SK-N-SH (cell line): ENCODE measurements at regions not wholly inside any gene's neighbourhood (a gene's known extent, or its start where the extent isn't known, plus 50 kb on each side); places are given as distances from the start of the nearest gene placed in this dataset.

Experiments used
- CTCF ChIA-PET: fragments of 300-600, 350-600 bp; formaldehyde crosslinking; extraction: SDS; loops from one replicate; lab custom pipeline; 2021; lab: Yijun Ruan, JAX
- POLR2A ChIA-PET: fragments of 350-600 bp; sonication (Branson Sonifier 250); formaldehyde crosslinking; extraction: SDS; loops from one replicate; lab custom pipeline; 2020; ENCODE audit warnings: antibody characterized with exemption, inconsistent platforms; lab: Yijun Ruan, JAX
- DNase-seq: peaks from one replicate; pipeline ENCODE4 v3.0.0; 2012
- H2AFZ ChIP-seq: fragments of 200-600 bp; sonication (generic); 2 replicates; pipeline ENCODE4 v1.8.1; 2016; ENCODE audit warnings: antibody characterized with exemption, mild to moderate bottlenecking, low read depth
- H3F3A ChIP-seq: fragments of 200-600 bp; sonication (generic); replicated peaks from 2 replicates; pipeline ENCODE3; 2016; ENCODE audit warnings: antibody characterized with exemption, mild to moderate bottlenecking; ENCODE audit not compliant: insufficient read depth
- H3K27ac ChIP-seq, 2 experiments: fragments of 200-500 bp in 1 of 2; fragments of 200-600 bp in 1 of 2; sonication (Bioruptor generic) in 1 of 2; sonication (generic), shearing (Covaris generic) in 1 of 2; 2 replicates each; pipeline versions ENCODE4 v1.5.1 to v1.6.1; 2014 to 2016; ENCODE audit warnings: low read depth in 2 of 2, inconsistent platforms in 1 of 2, low read length in 1 of 2, mild to moderate bottlenecking in 1 of 2, mixed read lengths in 1 of 2
- H3K27me3 ChIP-seq: fragments of 200-600 bp; sonication (generic), shearing (Covaris generic); 2 replicates; pipeline ENCODE4 v1.6.1; 2016; ENCODE audit warnings: mixed run types; ENCODE audit not compliant: insufficient read depth
- H3K36me3 ChIP-seq, 2 experiments: fragments of 200-500 bp in 1 of 2; fragments of 200-600 bp in 1 of 2; sonication (Bioruptor generic) in 1 of 2; sonication (generic) in 1 of 2; replicated peaks in 1 of 2; 2 replicates each; pipeline versions ENCODE3 to v1.5.1; 2014 to 2016; ENCODE audit warnings: low read length in 1 of 2, mild to moderate bottlenecking in 1 of 2; ENCODE audit not compliant: insufficient read depth in 2 of 2, control insufficient read depth in 1 of 2
- H3K4me1 ChIP-seq, 2 experiments: fragments of 200-500 bp in 1 of 2; fragments of 200-600 bp in 1 of 2; sonication (Bioruptor generic) in 1 of 2; sonication (generic), shearing (Covaris generic) in 1 of 2; 2 replicates each; pipeline versions ENCODE4 v1.5.1 to v1.6.1; 2014 to 2016; ENCODE audit warnings: low read depth in 1 of 2, low read length in 1 of 2, mixed run types in 1 of 2; ENCODE audit not compliant: insufficient read depth in 2 of 2, control insufficient read depth in 1 of 2
- H3K4me2 ChIP-seq: fragments of 200-600 bp; sonication (generic), shearing (Covaris generic); 2 replicates; pipeline ENCODE4 v1.6.1; 2017; ENCODE audit warnings: mixed run types
- H3K4me3 ChIP-seq, 2 experiments: fragments of 200-500 bp in 1 of 2; fragments of 200-600 bp in 1 of 2; sonication (Bioruptor generic) in 1 of 2; sonication (generic), shearing (Covaris generic) in 1 of 2; 2 replicates each; pipeline versions ENCODE4 v1.5.1 to v1.8.1; 2014 to 2016; ENCODE audit warnings: low read depth in 2 of 2, inconsistent platforms in 1 of 2, low read length in 1 of 2, mild to moderate bottlenecking in 1 of 2, mixed read lengths in 1 of 2, moderate library complexity in 1 of 2
- H3K79me2 ChIP-seq: fragments of 200-600 bp; sonication (generic); 2 replicates; pipeline ENCODE4 v1.8.1; 2017; ENCODE audit warnings: mild to moderate bottlenecking; ENCODE audit not compliant: insufficient read depth
- H3K9ac ChIP-seq: fragments of 200-600 bp; sonication (generic); 2 replicates; pipeline ENCODE4 v1.6.1; 2017; ENCODE audit warnings: mixed run types
- H3K9me2 ChIP-seq: fragments of 200-600 bp; sonication (generic); 2 replicates; pipeline ENCODE4 v1.6.1; 2017; ENCODE audit warnings: mixed run types
- H3K9me3 ChIP-seq: fragments of 200-600 bp; sonication (generic); 2 replicates; pipeline ENCODE4 v1.6.1; 2017; ENCODE audit warnings: mixed run types, mild to moderate bottlenecking, moderate library complexity
- H4K20me1 ChIP-seq: fragments of 200-600 bp; sonication (generic); 2 replicates; pipeline ENCODE4 v1.6.1; 2017; ENCODE audit warnings: mild to moderate bottlenecking, mixed run types; ENCODE audit not compliant: insufficient read depth
- CHD2 ChIP-seq: fragments of 150-350 bp; IDR thresholded peaks from 2 replicates; pipeline ENCODE4 v1.6.1; 2018; ENCODE audit warnings: low read length; ENCODE audit not compliant: partially characterized antibody
- EZH2phosphoT487 ChIP-seq: fragments of 200-600 bp; sonication (generic); IDR thresholded peaks from 2 replicates; pipeline ENCODE4 v1.6.1; 2017; ENCODE audit warnings: low read depth, mixed run types, mild to moderate bottlenecking, antibody characterized with exemption, moderate library complexity, borderline replicate concordance
- GATA2 ChIP-seq: sonication (generic); formaldehyde crosslinking; IDR thresholded peaks from 2 replicates; pipeline ENCODE4 v1.5.0; 2020; ENCODE audit warnings: mild to moderate bottlenecking, missing genetic modification reagents
- JUND ChIP-seq: IDR thresholded peaks from 2 replicates; pipeline ENCODE4 v1.4.0; 2012
- MXI1 ChIP-seq: IDR thresholded peaks from 2 replicates; pipeline ENCODE4 v1.6.1; 2012; ENCODE audit warnings: mild to moderate bottlenecking, low read depth, low read length, improper control_type of control experiment
- RXRA ChIP-seq: IDR thresholded peaks from 2 replicates; pipeline ENCODE4 v1.4.0; 2012; ENCODE audit warnings: low read depth, mild to moderate bottlenecking, borderline replicate concordance
- TAF1 ChIP-seq: IDR thresholded peaks from 2 replicates; pipeline ENCODE4 v1.6.1; 2012; ENCODE audit warnings: low read depth, mild to moderate bottlenecking, low read length, moderate library complexity, borderline replicate concordance
- TEAD4 ChIP-seq: IDR thresholded peaks from 2 replicates; pipeline ENCODE4 v1.4.0; 2012; ENCODE audit warnings: mild to moderate bottlenecking, borderline replicate concordance; ENCODE audit not compliant: insufficient read depth
- YY1 ChIP-seq: IDR thresholded peaks from 2 replicates; pipeline ENCODE4 v1.4.0; 2012; ENCODE audit warnings: low read depth, mild to moderate bottlenecking
- WGBS: methylation state at CpG from one replicate; pipeline ENCODE4 v1.1.6; 2017; ENCODE audit warnings: low lambda C conversion rate; 5-methylcytosine and 5-hydroxymethylcytosine counted together
- TF ChIP-seq, protein P1 (sequence below): fragments of 150-350 bp; IDR thresholded peaks from 2 replicates; pipeline ENCODE4 v1.6.1; 2016; ENCODE audit warnings: mild to moderate bottlenecking, low read depth, low read length
- TF ChIP-seq, protein P2 (sequence below): IDR thresholded peaks from 2 replicates; pipeline ENCODE4 v1.4.0; 2012; ENCODE audit warnings: low read depth
- TF ChIP-seq, protein P3 (sequence below): fragments of 150-350 bp; IDR thresholded peaks from 2 replicates; pipeline ENCODE4 v1.6.1; 2017; ENCODE audit warnings: antibody characterized with exemption, low read length, low read depth, borderline replicate concordance

DNA sequence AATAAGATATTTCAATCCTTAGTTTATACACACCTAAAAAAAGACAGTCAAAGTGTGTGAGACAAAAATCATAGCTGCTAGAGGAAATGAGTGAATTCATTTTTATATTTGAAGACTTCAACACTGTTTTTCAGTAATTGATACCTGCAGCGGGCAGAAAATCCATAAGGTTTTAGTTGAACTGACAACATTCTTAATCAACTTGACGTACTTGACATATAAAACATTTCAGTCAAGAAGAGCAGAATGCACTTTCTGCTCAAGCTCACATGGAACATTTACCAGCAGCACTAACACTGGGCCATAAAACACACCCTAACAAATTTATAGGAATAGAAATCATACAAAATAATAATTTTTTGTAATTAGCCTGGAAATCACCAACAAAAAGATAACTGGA, 959.6 kb upstream of the SOX11 start:
- H3K4me3 ChIP-seq: no peak overlapping the region
- H2AFZ ChIP-seq: no peak overlapping the region
- no peak overlapping the region for H3K4me2 ChIP-seq
- H3K4me1 ChIP-seq: no peaks in the 10 kb centered on the region
- H3K27me3 ChIP-seq: no peaks in the 10 kb centered on the region
- H3F3A ChIP-seq: no peaks in the 10 kb centered on the region
- no peaks in the 10 kb centered on the region for H4K20me1 ChIP-seq
- H3K79me2 ChIP-seq: no peaks in the 10 kb centered on the region
- ChIA-PET CTCF (no interaction called here), POLR2A (no interaction called here)
- no peak overlapping the region for H3K27ac ChIP-seq
- 40% methylated on average over 2 of the region's 2 CpGs for WGBS
- no peak for DNase-seq
- H3K9me3 ChIP-seq: no peaks in the 10 kb centered on the region
- H3K9me2 ChIP-seq: no peaks in the 10 kb centered on the region
- no peak for TF ChIP-seq TEAD4
- TF ChIP-seq TAF1: no peak
- TF ChIP-seq, protein P1, sequence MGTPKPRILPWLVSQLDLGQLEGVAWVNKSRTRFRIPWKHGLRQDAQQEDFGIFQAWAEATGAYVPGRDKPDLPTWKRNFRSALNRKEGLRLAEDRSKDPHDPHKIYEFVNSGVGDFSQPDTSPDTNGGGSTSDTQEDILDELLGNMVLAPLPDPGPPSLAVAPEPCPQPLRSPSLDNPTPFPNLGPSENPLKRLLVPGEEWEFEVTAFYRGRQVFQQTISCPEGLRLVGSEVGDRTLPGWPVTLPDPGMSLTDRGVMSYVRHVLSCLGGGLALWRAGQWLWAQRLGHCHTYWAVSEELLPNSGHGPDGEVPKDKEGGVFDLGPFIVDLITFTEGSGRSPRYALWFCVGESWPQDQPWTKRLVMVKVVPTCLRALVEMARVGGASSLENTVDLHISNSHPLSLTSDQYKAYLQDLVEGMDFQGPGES: no peak
- TF ChIP-seq RXRA: no peak
- no peak for TF ChIP-seq MXI1
- no peak for TF ChIP-seq CHD2
- TF ChIP-seq EZH2phosphoT487: no peak
- TF ChIP-seq, protein P2, sequence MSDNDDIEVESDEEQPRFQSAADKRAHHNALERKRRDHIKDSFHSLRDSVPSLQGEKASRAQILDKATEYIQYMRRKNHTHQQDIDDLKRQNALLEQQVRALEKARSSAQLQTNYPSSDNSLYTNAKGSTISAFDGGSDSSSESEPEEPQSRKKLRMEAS: no peak
- TF ChIP-seq GATA2: no peak
- TF ChIP-seq, protein P3, sequence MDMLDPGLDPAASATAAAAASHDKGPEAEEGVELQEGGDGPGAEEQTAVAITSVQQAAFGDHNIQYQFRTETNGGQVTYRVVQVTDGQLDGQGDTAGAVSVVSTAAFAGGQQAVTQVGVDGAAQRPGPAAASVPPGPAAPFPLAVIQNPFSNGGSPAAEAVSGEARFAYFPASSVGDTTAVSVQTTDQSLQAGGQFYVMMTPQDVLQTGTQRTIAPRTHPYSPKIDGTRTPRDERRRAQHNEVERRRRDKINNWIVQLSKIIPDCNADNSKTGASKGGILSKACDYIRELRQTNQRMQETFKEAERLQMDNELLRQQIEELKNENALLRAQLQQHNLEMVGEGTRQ: no peak
- H3K9ac ChIP-seq: no peak overlapping the region
- H3K36me3 ChIP-seq: no peaks in the 10 kb centered on the region

DNA sequence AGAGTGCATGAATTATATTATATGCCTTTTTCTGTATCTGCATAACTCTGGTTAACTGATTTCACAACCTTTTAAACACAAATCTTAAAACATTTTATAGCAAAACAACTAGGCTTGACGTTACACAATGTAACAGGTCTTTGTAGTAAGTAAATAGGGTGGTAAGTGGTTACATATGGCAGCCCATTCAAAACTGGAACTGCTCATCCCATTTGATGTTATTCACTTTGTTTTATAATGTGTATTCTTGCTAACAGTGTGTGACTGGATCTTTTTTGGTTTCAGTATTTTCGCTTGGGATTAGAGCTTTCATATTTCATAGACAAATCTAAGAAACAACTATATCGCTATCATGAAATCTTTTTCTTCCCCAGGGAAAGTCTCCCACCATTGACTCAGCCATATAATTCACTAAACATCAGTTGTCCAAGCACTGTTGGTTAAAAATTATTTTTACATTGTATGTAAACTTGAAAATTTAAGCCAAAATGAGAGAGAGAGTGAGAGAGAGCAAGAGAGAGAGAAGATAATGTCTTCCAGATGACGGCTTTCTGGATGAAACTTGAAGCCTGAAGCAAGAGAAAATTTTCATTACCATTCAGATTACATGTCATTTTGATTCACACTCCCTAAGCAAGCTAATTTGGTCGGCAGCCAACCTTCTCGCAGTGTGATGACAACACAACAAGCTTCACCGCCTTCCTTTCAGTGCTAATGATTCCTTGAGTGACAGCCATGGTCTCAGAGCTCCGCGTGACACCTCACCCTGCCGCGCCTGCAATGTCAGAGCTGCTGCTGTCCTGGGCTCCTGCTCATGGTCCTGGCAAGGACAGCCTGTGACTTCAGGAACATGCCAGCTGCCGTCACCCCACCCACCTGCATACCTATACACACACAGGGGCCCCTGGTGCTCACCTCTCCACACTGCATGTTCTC, 946.9 kb upstream of the SOX11 start:
- Histone ChIP-seq H3K9me3 (no peaks in the 10 kb centered on the region), H3K9ac (no peak overlapping the region), H4K20me1 (no peaks in the 10 kb centered on the region), H3K4me1 (peaks cover 0 to 4% of the 10 kb centered on the region in 2 experiments; a peak in 2 of 4 replicates), H3F3A (no peaks in the 10 kb centered on the region), H3K36me3 (no peaks in the 10 kb centered on the region), H3K9me2 (no peaks in the 10 kb centered on the region), H3K79me2 (no peaks in the 10 kb centered on the region), H2AFZ (no peak overlapping the region), H3K27ac (no peak overlapping the region), H3K27me3 (no peaks in the 10 kb centered on the region), H3K4me2 (no peak overlapping the region), H3K4me3 (no peak overlapping the region)
- no peak for DNase-seq
- 25% methylated on average over 12 of the region's 12 CpGs for WGBS
- TF ChIP-seq JUND (no peak), YY1 (no peak)
- ChIA-PET CTCF (interaction anchor here (0.6 kb wide), 1 partner anchor 74 kb away, joined by 3 read pairs; no protein-coding TSS in a partner anchor), POLR2A (no interaction called here)
